HepG2 (cell line): ENCODE measurements at regions not wholly inside any gene's neighbourhood (a gene's known extent, or its start where the extent isn't known, plus 50 kb on each side); places are given as distances from the start of the nearest gene placed in this dataset.

Source experiments
- ARNT2 ChIP-seq: sonication (generic); formaldehyde crosslinking; IDR thresholded peaks from 2 replicates; pipeline ENCODE4 v1.8.0; 2022; ENCODE audit warnings: mild to moderate bottlenecking, low read depth, missing genetic modification reagents, moderate library complexity
- CCDC6 ChIP-seq: sonication (generic); formaldehyde crosslinking; IDR thresholded peaks from 2 replicates; pipeline ENCODE4 v1.8.1; 2022; ENCODE audit warnings: mild to moderate bottlenecking, missing genetic modification reagents, moderate library complexity
- GABPA ChIP-seq, 2 experiments: IDR thresholded peaks; 2 replicates each; pipeline ENCODE4 v1.6.1; 2011 to 2016; ENCODE audit warnings: low read depth in 2 of 2, low read length in 1 of 2, missing biosample characterization in 1 of 2, missing genetic modification characterization in 1 of 2
- GABPB1 ChIP-seq: IDR thresholded peaks from 2 replicates; pipeline ENCODE4 v1.6.1; 2016; ENCODE audit warnings: mild to moderate bottlenecking, missing genetic modification reagents, moderate library complexity, missing compliant biosample characterization
- ISX ChIP-seq: sonication (generic); formaldehyde crosslinking; conservative IDR thresholded peaks from 2 replicates; pipeline ENCODE4 v1.5.0; 2020; ENCODE audit warnings: missing genetic modification reagents
- KDM3A ChIP-seq: IDR thresholded peaks from 2 replicates; pipeline ENCODE4 v1.6.1; 2018; ENCODE audit warnings: low read depth, missing compliant biosample characterization
- KLF16 ChIP-seq, 2 experiments: sonication (generic) in 1 of 2; formaldehyde crosslinking in 1 of 2; IDR thresholded peaks; 2 replicates each; pipeline versions ENCODE4 v1.6.1 to v1.8.0; 2016 to 2023; ENCODE audit warnings: missing genetic modification reagents in 2 of 2, missing compliant biosample characterization in 1 of 2
- MZF1 ChIP-seq: sonication (generic); formaldehyde crosslinking; IDR thresholded peaks from 2 replicates; pipeline ENCODE4 v1.8.1; 2023; ENCODE audit warnings: mild to moderate bottlenecking, missing genetic modification reagents, borderline replicate concordance
- NR0B2 ChIP-seq: sonication (generic); formaldehyde crosslinking; IDR thresholded peaks from 2 replicates; pipeline ENCODE4 v1.4.0; 2020; ENCODE audit warnings: mild to moderate bottlenecking, missing genetic modification reagents
- TARDBP ChIP-seq: sonication (generic); formaldehyde crosslinking; IDR thresholded peaks from 2 replicates; pipeline ENCODE4 v1.8.0; 2022; ENCODE audit warnings: mild to moderate bottlenecking, missing genetic modification reagents
- YY1 ChIP-seq: IDR thresholded peaks from 2 replicates; pipeline ENCODE4 v1.6.1; 2011; ENCODE audit warnings: low read length, low read depth, moderate library complexity, mild to moderate bottlenecking; ENCODE audit not compliant: insufficient read depth, insufficient replicate concordance
- ZFP36 ChIP-seq: fragments of 150-350 bp; IDR thresholded peaks from 2 replicates; pipeline ENCODE4 v1.6.1; 2018; ENCODE audit warnings: borderline replicate concordance, low read length, low read depth; ENCODE audit not compliant: partially characterized antibody
- ZNF782 ChIP-seq: sonication (generic); formaldehyde crosslinking; IDR thresholded peaks from 2 replicates; pipeline ENCODE4 v1.4.0; 2020; ENCODE audit warnings: missing genetic modification reagents, mild to moderate bottlenecking, borderline replicate concordance
- TF ChIP-seq, protein P1 (sequence below): sonication (generic); formaldehyde crosslinking; IDR thresholded peaks from 2 replicates; pipeline ENCODE4 v1.8.0; 2022; ENCODE audit warnings: mild to moderate bottlenecking, missing genetic modification reagents
- TF ChIP-seq, protein P2 (sequence below): sonication (generic); formaldehyde crosslinking; IDR thresholded peaks from 2 replicates; pipeline ENCODE4 v1.4.0; 2020; ENCODE audit warnings: missing genetic modification reagents
- TF ChIP-seq, protein P3 (sequence below): sonication (generic); formaldehyde crosslinking; IDR thresholded peaks from 2 replicates; pipeline ENCODE4 v1.4.0; 2020; ENCODE audit warnings: missing genetic modification reagents
- TF ChIP-seq, protein P4 (sequence below): fragments of 450-650 bp; IDR thresholded peaks from 2 replicates; pipeline ENCODE4 v1.6.1; 2017; ENCODE audit warnings: mild to moderate bottlenecking

GRCh38 chr20:53786445-53787267 is 193.0 kb upstream of the ZNF217 start (continued):
- TF ChIP-seq KDM3A (CRISPR knock-in tag) (no peak), GABPB1 (CRISPR knock-in tag) (no peak), GABPA (IDR thresholded peaks at IDR 0.05; ENCODE audit: low read depth, low read length) (no peak), GABPA (CRISPR knock-in tag; IDR thresholded peaks at IDR 0.05; ENCODE audit: low read depth) (0 out of 2 replicates have a peak, but pooled peaks have one; percentile 35), KLF16 (CRISPR knock-in tag; IDR thresholded peaks at IDR 0.05) (no peak), NR0B2 (CRISPR knock-in tag) (no peak), CCDC6 (CRISPR knock-in tag) (peak; percentile 69; the same call in 1 of the 2 replicates), ZNF782 (no peak; the same call in 1 of the 2 replicates), YY1 (no peak), ARNT2 (CRISPR knock-in tag) (peak; percentile 51; the same call in 1 of the 2 replicates), ISX (CRISPR knock-in tag) (no peak), MZF1 (CRISPR knock-in tag) (no peak), TARDBP (CRISPR knock-in tag) (peak; percentile 74), ZFP36 (no peak)
- TF ChIP-seq, protein P1, sequence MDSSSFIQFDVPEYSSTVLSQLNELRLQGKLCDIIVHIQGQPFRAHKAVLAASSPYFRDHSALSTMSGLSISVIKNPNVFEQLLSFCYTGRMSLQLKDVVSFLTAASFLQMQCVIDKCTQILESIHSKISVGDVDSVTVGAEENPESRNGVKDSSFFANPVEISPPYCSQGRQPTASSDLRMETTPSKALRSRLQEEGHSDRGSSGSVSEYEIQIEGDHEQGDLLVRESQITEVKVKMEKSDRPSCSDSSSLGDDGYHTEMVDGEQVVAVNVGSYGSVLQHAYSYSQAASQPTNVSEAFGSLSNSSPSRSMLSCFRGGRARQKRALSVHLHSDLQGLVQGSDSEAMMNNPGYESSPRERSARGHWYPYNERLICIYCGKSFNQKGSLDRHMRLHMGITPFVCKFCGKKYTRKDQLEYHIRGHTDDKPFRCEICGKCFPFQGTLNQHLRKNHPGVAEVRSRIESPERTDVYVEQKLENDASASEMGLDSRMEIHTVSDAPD: peak; percentile 40; the same call in 1 of the 2 replicates
- TF ChIP-seq, protein P2, sequence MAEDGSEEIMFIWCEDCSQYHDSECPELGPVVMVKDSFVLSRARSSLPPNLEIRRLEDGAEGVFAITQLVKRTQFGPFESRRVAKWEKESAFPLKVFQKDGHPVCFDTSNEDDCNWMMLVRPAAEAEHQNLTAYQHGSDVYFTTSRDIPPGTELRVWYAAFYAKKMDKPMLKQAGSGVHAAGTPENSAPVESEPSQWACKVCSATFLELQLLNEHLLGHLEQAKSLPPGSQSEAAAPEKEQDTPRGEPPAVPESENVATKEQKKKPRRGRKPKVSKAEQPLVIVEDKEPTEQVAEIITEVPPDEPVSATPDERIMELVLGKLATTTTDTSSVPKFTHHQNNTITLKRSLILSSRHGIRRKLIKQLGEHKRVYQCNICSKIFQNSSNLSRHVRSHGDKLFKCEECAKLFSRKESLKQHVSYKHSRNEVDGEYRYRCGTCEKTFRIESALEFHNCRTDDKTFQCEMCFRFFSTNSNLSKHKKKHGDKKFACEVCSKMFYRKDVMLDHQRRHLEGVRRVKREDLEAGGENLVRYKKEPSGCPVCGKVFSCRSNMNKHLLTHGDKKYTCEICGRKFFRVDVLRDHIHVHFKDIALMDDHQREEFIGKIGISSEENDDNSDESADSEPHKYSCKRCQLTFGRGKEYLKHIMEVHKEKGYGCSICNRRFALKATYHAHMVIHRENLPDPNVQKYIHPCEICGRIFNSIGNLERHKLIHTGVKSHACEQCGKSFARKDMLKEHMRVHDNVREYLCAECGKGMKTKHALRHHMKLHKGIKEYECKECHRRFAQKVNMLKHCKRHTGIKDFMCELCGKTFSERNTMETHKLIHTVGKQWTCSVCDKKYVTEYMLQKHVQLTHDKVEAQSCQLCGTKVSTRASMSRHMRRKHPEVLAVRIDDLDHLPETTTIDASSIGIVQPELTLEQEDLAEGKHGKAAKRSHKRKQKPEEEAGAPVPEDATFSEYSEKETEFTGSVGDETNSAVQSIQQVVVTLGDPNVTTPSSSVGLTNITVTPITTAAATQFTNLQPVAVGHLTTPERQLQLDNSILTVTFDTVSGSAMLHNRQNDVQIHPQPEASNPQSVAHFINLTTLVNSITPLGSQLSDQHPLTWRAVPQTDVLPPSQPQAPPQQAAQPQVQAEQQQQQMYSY: no peak
- TF ChIP-seq, protein P3, sequence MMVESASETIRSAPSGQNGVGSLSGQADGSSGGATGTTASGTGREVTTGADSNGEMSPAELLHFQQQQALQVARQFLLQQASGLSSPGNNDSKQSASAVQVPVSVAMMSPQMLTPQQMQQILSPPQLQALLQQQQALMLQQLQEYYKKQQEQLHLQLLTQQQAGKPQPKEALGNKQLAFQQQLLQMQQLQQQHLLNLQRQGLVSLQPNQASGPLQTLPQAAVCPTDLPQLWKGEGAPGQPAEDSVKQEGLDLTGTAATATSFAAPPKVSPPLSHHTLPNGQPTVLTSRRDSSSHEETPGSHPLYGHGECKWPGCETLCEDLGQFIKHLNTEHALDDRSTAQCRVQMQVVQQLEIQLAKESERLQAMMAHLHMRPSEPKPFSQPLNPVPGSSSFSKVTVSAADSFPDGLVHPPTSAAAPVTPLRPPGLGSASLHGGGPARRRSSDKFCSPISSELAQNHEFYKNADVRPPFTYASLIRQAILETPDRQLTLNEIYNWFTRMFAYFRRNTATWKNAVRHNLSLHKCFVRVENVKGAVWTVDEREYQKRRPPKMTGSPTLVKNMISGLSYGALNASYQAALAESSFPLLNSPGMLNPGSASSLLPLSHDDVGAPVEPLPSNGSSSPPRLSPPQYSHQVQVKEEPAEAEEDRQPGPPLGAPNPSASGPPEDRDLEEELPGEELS (CRISPR knock-in tag): peak; percentile 49; the same call in 1 of the 2 replicates
- TF ChIP-seq, protein P4, sequence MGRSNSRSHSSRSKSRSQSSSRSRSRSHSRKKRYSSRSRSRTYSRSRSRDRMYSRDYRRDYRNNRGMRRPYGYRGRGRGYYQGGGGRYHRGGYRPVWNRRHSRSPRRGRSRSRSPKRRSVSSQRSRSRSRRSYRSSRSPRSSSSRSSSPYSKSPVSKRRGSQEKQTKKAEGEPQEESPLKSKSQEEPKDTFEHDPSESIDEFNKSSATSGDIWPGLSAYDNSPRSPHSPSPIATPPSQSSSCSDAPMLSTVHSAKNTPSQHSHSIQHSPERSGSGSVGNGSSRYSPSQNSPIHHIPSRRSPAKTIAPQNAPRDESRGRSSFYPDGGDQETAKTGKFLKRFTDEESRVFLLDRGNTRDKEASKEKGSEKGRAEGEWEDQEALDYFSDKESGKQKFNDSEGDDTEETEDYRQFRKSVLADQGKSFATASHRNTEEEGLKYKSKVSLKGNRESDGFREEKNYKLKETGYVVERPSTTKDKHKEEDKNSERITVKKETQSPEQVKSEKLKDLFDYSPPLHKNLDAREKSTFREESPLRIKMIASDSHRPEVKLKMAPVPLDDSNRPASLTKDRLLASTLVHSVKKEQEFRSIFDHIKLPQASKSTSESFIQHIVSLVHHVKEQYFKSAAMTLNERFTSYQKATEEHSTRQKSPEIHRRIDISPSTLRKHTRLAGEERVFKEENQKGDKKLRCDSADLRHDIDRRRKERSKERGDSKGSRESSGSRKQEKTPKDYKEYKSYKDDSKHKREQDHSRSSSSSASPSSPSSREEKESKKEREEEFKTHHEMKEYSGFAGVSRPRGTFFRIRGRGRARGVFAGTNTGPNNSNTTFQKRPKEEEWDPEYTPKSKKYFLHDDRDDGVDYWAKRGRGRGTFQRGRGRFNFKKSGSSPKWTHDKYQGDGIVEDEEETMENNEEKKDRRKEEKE: no peak
